HG03378 (cell line): ENCODE measurements at regions not wholly inside any gene's neighbourhood (a gene's known extent, or its start where the extent isn't known, plus 50 kb on each side); places are given as distances from the start of the nearest gene placed in this dataset.

Source experiments
- ATAC-seq: cut with Tn5 transposase; IDR thresholded peaks from one replicate; pipeline ENCODE4 v1.9.1; 2021; ENCODE audit warnings: mild to moderate bottlenecking, moderate library complexity; ENCODE audit not compliant: unreplicated experiment

DNA sequence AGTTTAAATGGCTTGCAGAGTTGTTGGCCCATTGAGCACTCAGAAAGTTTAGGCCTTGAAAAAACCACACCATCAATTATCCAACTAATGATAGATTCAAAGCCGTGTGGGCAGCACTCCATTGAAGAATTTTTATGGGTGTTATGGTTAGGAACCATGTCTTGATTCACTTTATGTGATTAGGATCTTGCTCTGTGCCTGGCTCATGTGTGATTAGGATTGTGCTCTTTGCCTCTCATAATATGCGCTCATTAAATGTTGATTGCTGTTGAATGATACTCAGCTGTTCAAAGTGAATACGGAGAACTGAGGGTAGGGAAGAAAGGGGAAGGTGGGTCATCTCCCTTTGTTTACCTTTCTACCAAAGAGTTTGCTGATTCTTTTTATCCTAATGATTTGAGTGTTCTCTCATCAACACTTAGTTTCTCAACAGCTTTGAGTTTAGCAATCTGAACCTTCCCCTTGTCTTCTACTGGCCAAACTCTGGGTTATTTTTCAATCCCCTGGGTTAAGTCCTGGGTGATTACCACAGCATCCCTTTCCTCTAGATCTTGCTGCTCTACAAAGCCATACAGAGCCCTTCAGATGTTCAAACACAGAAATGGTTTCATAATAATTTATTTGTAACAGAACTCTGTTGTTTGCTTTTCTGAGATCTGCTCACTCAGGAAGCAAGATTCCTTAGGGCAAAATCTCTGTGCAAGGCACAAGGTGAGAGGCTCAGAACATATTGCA, 668.8 kb upstream of the RGMB start:
- ATAC-seq, result no peak

DNA sequence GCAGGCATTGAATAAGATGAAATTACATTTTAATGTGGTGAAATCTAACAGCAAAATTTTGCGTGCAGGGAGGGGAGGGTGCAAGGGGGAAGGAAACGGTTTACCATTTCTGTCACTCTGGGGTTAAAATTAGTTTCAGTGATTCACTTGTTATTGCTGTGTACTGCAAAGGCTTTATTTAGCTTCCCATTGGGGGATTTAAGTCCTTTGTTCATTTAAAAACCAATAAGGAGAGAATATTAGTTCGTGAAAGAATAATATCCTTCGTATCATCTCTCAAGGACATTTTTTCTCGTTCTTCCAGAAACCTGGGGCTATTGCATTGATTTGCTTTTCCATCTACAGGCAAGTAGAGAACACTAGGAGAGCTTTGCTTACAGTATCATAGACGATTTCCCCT, 667.8 kb upstream of the RGMB start:
- ATAC-seq, result no peak

DNA sequence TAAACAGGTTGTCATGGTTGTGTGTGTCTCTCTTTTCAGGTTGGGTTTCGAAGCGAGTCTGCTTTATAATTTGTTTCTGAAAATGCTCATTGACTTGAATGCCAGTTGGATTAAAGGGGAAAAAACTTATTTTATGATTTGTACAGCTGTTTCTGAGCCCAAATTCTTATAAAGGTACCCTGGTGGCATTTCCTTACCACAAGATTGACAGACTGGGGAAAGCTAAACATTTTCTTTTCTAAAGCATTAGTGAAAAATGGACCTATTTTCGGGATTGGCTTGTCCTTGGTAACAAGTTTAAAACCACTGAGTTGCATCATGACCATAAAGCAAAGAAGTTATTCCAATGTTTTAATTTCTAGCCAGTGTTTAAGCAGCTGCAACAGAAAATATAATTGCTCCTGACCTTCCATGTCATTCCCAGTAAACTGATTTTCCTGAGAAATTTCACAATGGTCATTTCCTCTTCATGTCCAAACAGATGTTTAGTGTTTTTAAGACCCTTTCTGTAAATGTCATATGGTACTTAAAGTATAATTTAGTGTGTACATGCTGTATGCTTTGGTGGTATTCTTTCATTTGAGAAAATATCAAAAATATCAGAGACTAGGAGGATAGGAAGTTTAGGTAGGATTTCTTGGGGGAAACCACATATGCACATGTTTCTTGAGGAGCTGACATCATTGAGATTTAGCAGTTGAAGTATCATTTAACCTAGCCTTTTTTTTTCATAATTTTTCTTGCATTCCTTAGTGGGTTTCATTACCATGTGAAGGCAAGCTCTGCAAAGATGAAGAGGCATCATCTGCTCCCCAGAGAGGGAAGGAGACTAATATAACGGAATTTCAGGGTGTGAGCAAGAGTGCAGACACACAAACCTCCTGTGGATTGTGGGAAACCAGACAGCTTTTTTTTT, 667.1 kb upstream of the RGMB start:
- ATAC-seq, result no peak

- ATAC-seq, result no peak
Observed at GRCh38 chr5:98108497-98108896, 665.0 kb upstream of the RGMB start.

DNA sequence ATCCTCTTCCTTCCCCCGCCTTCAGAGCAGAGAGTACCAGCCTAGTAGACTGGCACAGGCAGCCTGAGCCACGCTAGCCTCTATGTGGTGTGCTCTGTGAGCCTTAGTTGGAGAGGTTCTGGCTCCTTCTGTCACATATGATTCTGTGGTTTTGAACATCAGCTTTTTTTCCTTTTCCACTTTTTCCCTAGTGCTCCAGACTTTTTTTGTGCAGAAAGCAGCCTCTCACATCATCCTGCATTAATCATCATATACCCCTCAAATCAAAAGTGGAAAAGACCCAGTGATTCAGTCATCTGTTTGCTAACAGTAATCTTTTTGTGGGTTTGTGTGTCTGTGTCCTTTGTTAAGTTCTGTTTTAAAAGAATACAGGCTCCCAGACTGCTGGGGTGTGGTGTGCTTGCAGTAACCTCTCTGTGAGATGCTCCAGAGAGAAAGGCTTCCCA, 663.9 kb upstream of the RGMB start:
- ATAC-seq, result no peak

GRCh38 chr5:98110282-98110691, 663.2 kb upstream of the RGMB start:
- ATAC-seq, result no peak

DNA sequence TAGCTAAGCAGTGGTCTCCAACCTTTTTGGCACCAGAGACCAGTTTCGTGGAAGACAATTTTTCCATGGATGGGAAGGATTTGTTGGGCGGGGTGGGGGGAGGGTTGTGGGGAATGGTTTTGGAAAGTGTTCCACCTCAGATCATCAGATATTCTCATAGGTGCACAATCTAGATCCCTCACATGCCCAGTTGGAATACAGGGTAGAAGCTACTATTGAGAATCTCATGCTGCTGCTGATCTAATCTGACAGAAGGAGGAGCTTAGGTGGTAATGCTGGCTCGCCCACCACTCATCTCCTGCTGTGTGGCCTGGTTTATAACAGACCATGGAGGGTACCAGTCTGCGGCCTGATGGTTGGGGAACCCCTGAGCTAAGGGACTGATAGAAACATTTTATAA, 662.7 kb upstream of the RGMB start:
- no peak for ATAC-seq

- ATAC-seq, result no peak
Observed at GRCh38 chr5:98111686-98112085, 661.8 kb upstream of the RGMB start.

DNA sequence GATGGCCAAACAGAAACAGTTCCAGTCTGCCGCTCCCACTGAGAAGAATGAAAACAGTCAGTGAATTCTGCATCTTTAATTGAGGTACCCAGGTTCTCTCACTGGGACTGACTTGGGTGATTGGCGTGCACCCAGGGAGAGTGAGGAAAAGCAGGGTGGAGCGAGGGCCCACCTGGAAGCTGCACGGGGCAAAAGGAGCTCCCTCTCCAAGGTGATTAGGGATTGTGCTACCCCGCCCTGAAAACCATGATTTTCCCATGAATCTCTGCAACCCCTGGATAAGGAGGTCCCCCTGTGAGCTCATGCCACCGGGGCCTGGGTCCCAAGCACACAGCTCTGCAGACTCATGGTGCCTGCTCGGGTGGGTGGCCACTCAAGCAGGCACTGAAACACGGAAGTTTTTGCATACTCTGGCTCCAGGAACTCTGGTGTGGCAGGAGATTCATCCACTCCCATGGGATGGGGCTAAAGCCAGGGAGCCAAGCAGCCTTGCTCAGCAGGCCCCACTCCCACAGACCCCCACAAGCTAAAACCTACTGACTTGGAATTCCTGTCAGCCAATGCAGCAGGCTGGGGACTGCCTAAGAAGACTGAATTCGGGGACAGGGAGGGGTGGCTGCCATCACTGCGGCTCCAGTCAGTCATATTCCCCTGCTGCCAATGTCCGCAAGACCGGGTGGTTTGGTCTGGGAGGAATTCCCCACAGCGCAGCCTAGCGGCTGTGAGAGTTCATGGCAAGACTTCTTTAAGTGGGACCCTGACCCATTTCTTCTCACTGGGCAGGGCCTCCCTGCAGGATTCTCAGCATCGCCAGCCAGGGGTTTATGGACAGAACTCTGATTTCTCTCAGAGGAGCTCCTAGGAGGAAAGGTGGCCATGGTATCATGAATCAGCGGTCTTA, 652.2 kb upstream of the RGMB start:
- ATAC-seq, result no peak

DNA sequence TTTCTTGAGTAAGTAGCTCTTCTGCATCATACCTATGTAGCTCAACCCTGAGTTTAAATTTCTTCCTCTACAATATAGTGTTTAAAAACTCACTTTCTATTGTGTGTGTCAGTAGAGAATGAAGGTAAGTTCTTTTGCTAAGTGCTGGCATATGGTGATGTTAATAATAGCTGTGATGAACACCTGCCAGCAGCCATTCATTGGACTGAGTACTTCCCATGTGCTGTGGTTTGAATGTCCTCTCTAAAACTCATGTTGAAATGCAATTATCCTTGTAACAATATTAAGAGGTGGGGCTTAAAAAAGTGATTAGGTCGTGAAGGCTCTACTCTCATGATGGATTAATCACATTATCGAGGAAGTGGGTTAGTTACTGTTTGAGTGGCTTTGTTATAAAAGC, 645.2 kb upstream of the RGMB start:
- ATAC-seq, result no peak

GRCh38 chr5:98128846-98129245, 644.6 kb upstream of the RGMB start:
- no peak for ATAC-seq

DNA sequence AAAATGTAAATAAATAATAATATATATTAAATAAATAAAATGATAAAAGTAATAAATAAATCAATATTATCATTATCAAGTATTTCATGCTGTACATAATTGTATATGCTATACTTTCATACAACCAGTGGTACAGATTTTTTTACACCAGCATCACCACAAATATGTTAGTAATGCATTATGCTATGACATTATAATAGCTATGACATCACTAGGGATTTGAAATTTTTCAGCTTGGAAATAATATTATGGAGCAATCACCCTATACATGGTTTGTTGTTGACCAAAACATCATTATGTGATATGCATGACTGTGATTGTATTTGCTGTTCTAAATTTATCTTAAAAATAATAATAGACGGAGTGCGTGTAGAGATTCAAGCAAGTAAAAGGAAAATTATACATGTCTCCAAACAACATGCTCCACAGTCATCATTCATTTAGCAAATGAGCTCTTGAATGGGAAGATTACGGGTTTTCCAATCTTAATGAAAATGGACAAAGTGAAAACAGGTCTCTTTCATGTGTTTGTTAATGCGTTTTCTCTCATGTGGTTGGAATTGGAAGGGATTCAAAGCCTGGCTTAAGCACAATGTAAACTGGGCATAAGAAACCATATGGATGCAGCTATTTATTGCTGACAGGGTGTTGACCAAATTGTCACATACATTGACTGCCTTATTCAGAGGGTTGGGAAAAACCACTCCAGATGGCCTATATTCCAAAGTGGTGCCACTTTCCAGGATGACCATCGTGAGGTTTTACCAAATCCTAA, 643.0 kb upstream of the RGMB start:
- ATAC-seq, result no peak

DNA sequence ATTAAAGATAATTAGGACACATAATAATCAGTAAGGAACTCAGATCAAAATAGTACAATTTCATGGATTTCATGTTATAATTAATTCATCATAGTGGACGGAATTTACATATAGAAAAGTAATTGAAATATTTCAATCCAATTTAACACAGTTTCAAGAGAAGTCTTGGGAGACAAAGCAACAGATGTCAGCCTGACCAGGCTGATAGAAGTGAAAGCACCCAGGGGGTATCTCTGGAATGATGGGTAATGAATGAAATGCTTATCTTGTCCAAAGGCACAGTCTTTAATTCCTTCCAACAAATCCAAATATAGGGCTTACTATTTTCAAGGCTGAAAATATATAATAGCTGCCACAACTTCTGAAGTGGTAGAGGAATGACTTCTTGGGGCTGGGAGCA, 629.3 kb upstream of the RGMB start:
- no peak for ATAC-seq

GRCh38 chr5:98144710-98145109, 628.8 kb upstream of the RGMB start:
- ATAC-seq, result no peak

GRCh38 chr5:98157368-98157767, 616.1 kb upstream of the RGMB start:
- ATAC-seq, result no peak

DNA sequence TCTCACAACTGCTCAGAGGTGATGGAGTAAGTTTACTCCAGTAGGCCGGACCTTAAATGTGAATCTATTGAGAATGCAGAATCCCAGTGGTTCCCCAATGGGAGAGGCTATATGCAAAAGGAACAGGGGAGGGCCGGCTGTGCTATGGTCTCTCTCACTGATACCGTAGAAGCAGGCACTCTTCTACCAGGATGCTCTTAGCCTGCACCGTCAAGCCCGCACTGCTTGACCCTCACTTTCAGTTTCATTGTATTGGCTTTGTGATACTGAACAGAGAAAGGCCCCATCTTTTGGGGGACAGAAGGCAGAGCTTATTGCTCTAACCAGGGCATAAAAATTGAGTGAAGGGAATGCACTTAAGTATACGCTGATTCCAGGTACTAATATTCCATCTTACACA, 615.0 kb upstream of the RGMB start:
- ATAC-seq, result no peak

GRCh38 chr5:98163796-98164493, 609.5 kb upstream of the RGMB start:
- ATAC-seq, result no peak

GRCh38 chr5:98168871-98169270, 604.6 kb upstream of the RGMB start:
- no peak for ATAC-seq

DNA sequence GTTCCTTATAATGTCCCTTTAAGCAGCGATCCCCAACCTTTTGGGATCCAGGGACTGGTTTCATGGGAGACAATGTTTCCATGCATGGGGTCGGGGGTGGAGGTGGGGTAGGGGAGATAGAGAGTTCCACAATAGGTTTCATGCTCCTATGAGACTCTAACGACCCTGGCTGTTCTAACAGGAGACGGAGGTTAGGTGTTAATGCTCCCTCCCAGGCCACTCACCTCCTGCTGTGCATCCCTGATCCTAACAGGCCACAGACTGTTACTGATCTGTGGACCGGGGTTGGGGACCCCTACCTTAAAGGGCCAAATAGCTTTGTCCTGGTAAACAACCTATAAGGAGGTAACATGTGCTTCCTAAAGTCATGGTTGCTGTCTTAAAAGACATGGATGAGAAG, 602.5 kb upstream of the RGMB start:
- ATAC-seq, result no peak

DNA sequence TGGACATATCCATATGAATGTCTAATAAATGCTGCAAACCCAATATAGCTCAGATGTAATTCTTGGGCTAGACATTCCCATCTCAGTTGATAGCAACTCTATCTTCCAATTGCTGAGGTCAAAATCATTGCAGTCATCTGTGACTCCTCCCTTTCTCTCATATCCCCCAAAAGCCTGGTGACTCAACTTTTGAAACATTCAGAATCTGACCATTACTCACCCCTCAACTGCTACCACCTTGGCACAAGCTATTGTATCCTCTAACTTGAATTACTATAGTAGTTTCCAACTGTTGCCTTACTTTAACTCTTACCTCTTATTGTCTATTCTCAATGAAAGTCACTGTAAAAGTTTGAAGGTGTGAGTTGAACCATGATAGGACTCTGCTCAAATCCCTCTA, 600.1 kb upstream of the RGMB start:
- ATAC-seq, result no peak
